Activated CD8-positive, alpha-beta memory T cell treated with anti-CD3 and anti-CD28 coated beads for 48 hours (primary cell): ENCODE measurements at regions not wholly inside any gene's neighbourhood (a gene's known extent, or its start where the extent isn't known, plus 50 kb on each side); places are given as distances from the start of the nearest gene placed in this dataset.

ENCODE experiments used
- DNase-seq, 3 experiments: peaks; one replicate each; pipeline ENCODE4 v3.0.0-alpha.2; 2020; ENCODE audit warnings: low read depth in 2 of 3, low spot score in 2 of 3

- no peak for DNase-seq
Observed at GRCh38 chr17:73952082-73952479, 251.4 kb upstream of the RPL38 start.

- DNase-seq = peak in 2 of 3 experiments; percentile 20 to 24
Observed at GRCh38 chr17:73952480-73953205, 250.8 kb upstream of the RPL38 start.

GRCh38 chr17:73953206-73954033, 250.1 kb upstream of the RPL38 start:
- no peak for DNase-seq

DNA sequence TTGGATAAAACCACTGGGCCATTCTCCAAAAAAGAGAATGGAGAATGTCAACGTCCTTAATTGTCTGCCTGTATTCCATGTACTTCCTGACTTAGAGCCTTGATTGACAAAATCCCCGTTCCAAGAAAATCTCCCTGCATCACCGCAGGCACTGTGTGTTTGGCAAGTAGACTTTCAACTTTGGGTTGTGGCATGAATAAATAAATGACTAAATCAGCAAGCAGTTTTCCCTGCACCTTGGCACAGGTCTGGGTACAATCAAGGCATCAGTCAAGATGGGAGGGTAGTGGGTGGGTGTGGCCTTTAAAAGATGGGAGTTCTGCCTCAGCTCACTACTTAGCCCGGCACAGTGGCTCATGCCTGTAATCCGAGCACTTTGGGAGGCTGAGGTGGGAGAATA, 248.5 kb upstream of the RPL38 start:
- no peak for DNase-seq

GRCh38 chr17:73955616-73956015, 247.9 kb upstream of the RPL38 start:
- DNase-seq = no peak

DNA sequence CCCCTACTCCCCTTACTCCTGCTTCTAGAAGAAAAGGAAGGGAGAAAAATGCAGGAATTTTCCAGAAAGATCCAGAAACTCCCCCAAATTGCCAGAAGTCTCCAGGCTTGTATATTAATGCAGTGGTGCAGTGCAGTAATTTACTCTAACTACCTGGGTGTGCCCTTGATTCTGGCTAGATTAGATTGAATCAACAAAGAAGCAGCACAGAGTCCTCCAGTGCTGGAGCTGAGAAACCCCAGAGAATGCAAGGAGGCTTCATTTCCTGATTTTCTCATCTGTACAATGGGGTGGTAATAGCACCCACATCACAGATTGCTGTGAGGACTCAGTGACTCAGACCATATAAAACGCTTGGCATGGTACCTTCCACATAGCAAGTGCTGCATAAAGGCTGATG, 247.3 kb upstream of the RPL38 start:
- no peak for DNase-seq

- DNase-seq = peak; percentile 9 to 17 (median 16)
Observed at GRCh38 chr17:73956595-73957465, 246.6 kb upstream of the RPL38 start.

- no peak for DNase-seq
Observed at GRCh38 chr17:73957564-73957963, 245.9 kb upstream of the RPL38 start.

- DNase-seq = no peak
Observed at GRCh38 chr17:73958453-73958852, 245.0 kb upstream of the RPL38 start.

DNA sequence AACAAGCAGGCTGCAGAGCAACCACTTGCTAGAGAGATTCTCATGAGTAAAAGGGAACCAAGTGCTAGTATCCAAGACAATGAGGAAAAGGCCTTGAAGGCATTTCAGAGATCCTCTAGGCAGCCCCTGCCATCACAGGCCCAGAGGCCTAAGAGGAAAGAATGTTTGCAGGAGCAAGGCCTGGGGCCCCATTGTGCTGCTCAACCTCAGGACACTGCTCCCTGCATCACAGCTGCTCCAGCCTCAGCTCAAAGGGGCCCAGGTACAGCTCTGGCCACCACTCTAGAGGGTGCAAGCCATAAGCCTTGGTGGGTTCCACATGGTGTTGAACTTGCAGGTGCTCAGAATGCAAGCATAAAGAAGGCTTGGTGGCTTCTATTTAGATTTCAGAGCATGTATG, 243.0 kb upstream of the RPL38 start:
- no peak for DNase-seq

DNA sequence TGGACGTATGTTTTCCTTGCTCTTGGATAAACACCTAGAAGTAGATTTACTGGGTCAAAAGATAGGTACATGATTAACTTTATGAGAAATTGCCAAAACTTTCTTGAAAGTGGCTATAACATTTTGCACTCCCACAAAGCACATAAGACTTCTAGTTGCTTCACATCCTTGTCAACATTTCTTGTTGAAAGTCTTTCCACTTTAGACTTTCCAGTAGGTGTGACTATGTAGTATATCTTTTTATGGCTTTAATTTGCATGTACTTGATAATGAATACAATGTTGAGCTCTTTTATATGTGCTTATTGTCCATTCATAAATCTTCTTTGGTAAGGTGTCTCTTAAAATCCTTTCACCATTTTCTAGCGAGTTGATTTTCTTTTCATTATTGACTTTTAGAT, 241.2 kb upstream of the RPL38 start:
- DNase-seq = no peak

DNA sequence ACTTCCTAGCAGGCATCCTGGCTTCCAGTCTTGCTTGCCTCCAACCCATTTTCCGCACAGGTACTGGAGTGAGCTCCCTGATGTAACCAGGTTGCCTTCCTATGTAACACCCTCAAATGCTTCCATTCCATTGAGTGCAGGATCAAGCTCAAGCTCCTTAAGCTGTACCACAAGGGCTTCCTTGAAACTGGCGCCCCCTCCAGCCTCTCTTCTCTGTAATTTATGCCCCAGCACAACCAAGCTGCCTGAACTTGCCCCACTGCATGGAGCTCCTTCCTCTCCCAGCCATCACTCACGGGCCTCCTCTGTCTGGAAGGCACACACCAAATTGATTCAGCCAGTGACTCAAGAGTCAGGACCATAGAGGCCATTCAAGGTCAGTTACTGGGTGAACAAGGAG, 234.8 kb upstream of the RPL38 start:
- DNase-seq = no peak

DNA sequence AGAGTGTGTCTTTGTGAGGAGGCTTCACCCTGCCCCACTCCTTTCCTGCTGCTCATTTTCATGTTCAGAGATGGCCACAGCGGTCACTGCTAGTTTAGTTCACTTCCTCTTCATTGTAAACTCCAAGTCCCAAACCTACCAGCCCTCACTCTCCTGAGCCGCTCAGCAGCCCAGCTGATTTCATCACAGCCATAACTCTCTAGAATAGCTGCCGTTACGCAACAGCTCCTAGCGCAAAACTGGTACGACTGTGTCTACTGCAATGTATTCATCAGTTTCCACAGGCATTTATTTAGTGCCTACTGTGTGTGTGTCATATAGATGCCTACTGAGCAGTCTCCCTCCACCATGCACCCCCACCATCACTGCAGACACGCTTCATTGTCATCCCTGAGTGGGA, 233.5 kb upstream of the RPL38 start:
- no peak for DNase-seq

GRCh38 chr17:73971127-73971526, 232.4 kb upstream of the RPL38 start:
- DNase-seq = no peak

- DNase-seq = no peak
Observed at GRCh38 chr17:73972056-73972455, 231.4 kb upstream of the RPL38 start.

DNA sequence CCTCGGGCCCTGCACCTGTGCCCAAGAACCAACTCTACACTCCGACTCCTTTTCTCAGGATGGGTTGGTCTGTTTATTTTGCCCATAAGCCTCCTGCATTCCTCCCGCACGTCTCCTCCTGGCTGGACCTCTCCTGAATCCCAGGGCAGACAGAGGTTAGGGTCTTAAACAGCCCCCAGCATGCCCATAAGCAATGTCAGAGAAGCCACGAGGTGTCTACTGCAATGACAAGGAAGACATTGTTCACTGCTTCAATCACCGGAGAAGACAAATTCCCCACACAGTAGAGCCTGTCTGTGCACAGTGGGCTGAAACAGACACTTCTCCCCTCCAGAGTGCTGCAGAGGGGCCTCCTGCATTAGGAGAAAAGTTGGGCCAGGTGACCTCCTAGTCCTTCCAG, 230.6 kb upstream of the RPL38 start:
- no peak for DNase-seq

- DNase-seq = no peak
Observed at GRCh38 chr17:73973586-73974409, 229.7 kb upstream of the RPL38 start.

DNA sequence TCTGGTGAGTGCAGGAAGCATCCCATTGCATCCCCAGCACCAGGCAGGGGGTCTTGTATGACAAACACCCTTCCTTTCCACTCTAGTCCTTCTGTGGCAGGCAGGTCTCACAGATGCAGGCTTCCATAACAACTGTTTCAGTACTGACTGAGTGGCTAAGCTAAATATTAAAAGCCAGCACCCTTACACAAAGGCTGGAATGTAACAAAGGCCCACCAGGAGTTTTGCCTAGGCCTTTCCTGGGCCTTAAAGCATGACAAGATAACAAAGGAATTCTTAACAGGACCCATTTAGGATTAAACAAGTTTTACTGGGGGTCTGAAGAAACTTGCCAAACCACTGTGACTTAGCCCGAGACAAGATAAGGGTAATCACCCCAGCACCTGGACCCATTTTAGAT, 228.9 kb upstream of the RPL38 start:
- no peak for DNase-seq

GRCh38 chr17:73976147-73976546, 227.3 kb upstream of the RPL38 start:
- no peak for DNase-seq

- no peak for DNase-seq
Observed at GRCh38 chr17:73976676-73977521, 226.6 kb upstream of the RPL38 start.
